ENCODE measurements at regions not wholly inside any gene's neighbourhood (a gene's known extent, or its start where the extent isn't known, plus 50 kb on each side); places are given as distances from the start of the nearest gene placed in this dataset.

DNA sequence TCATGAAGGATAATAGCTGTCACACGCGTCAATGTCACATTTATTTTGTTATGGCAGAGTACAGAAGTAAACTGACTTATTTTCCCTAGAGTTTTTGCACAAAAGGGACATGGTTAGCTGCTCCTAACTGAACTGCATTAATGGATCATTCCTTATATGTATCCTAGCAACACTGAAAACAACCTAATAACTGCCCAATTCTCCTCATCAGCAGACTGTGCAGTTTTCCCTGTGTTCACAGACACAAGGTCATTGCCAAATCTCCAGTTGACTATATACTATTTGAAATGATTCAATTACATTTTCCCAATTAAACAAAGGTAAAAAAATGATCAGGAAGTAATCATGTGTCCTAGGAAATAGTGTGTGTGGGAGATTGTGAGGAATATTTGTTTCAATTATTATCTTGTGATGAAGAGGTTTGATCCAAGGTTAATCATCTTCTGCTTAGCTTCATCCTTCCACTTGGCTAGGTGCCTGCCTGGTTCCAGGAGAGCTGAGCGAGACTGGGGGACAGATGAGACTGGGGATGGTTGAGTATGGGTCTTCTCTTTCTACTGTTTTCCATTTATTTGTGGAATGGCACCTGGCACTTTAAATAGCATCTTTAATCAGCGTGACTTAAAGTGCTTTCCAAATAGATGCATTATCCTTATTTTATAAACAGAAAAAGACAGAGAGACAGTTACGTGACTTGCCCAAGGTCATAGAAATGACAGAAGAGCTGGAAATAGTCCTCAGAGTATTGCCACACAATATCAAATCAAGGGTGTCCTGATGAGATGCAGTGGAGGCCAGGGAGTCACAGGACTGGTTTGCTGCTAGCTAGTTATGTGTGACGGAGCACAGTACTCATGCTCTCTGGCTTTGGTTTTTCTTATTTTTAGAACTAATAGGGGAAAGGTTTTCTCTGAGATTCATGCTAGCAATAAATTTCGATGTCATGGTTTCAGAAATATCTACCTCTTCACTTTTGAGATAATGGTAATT, 335.6 kb downstream of the PIK3C3 start:
- DNase-seq (ENCODE audit: low spot score), result no peak
- no peak for TF ChIP-seq CTCF (IDR thresholded peaks at IDR 0.05)
- ATAC-seq (ENCODE audit: low FRiP score), result no peak

- no peak for ATAC-seq (ENCODE audit: low FRiP score)
- no peak for DNase-seq (ENCODE audit: low spot score)
- no peak for TF ChIP-seq CTCF (IDR thresholded peaks at IDR 0.05)
These were observed 337.6 kb downstream of the PIK3C3 start for GRCh38 chr18:42292654-42293053.

- no peak for TF ChIP-seq CTCF (IDR thresholded peaks at IDR 0.05)
- ATAC-seq (ENCODE audit: low FRiP score) (no peak), DNase-seq (ENCODE audit: low spot score) (no peak)
These were observed 341.2 kb downstream of the PIK3C3 start for GRCh38 chr18:42296192-42296591.

- DNase-seq (ENCODE audit: low spot score) (no peak), ATAC-seq (ENCODE audit: low FRiP score) (no peak)
- no peak for TF ChIP-seq CTCF (IDR thresholded peaks at IDR 0.05)
These were observed 341.7 kb downstream of the PIK3C3 start for GRCh38 chr18:42296723-42297122.

DNA sequence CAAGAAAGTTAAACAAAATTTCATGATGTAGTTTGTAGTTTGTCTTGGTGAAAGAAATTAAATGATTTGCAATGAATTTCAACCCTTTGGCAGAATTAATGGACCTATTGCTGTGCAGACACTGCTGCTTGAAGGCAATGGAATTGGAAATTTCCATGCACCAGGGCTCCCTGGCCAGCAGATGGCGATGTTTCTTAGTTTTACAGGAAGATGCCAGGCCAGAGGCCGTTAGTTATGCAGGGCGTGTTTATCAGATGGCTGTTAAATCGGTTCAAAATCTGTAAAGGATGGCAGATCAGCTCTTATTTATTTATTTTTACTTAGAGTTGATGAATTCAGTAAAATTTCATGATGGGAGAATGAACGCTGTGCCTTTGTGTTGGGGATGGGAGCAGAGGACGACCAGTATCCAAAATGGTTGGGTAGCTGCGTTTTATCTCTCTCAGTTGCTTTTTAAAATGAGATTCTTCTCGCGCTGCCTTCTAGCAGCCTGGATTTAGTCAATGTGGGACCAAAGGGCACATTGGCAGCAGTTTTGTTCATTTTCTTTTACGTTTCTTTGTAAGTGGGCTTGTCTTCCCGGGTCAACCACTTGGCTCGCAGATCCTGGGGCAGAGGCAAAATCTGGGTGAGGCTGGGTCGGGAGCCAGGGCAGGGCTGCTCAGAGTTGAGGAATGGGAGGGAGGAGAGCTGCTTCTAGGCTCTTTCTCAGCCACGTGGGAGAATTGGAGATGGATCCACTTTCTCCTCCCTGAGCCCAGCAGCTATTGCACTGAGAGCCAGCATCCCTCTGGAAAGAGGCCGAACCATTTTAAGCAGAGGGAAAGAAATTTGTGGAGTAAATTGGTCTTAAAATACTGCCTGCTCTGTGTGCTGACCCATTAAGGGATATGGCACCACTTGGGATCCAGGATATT, 344.0 kb downstream of the PIK3C3 start:
- ATAC-seq (ENCODE audit: low FRiP score) (peak; percentile 95), DNase-seq (ENCODE audit: low spot score) (peak; percentile 73)
- peak in 1 of 3 donors; percentile 70 for TF ChIP-seq CTCF (IDR thresholded peaks at IDR 0.05)

DNA sequence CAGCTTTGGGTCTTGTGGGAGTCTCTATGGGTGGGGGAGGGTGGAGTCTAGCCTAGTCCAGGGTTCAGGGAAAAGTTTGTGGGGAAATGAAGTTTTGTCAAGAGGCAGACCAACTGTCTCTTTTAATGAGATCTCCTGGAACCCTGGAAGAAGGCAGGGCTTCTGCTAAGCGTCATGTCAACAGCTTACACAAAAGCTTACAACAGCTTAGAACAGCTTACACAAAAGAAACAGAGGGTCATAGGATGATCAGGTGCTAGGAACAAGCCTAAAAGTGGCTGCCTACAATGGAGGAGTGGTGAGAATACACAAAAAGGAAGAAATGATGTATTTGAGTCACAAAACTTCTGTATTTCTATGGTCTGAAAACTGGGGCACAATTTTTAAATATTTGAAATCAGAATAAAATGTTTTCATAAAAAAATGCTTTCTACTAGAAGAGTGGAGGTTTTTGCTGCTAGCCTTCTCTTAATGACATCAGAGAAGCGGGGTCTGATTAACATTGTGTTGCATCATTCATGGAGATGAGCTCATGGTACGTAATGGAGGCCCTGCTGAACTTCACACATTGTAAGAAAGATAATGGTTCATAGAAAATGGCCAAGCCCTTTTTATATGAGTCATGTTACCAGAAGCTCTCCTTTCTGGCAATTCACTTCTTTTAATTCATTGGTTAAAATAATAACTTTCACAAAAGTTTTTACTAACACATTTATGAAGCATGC, 351.0 kb downstream of the PIK3C3 start:
- ATAC-seq (ENCODE audit: low FRiP score) (no peak), DNase-seq (ENCODE audit: low spot score) (no peak)
- TF ChIP-seq CTCF (IDR thresholded peaks at IDR 0.05), result no peak

Data from omental fat pad (tissue), 3 donors.